HL-60 (cell line): ENCODE measurements at regions not wholly inside any gene's neighbourhood (a gene's known extent, or its start where the extent isn't known, plus 50 kb on each side); places are given as distances from the start of the nearest gene placed in this dataset.

ENCODE experiments used
- DNase-seq, 2 experiments: peaks; one replicate each; pipeline ENCODE4 v3.0.0-alpha.2; 2010 to 2020; ENCODE audit warnings: low read depth in 1 of 2, low spot score in 1 of 2
- H3K27ac ChIP-seq: fragments of 250-450 bp; sonication (Bioruptor Pico); replicated peaks from 2 replicates; pipeline ENCODE4 v1.5.1; 2020; ENCODE audit warnings: mild to moderate bottlenecking, moderate library complexity
- H3K27me3 ChIP-seq: fragments of 250-450 bp; sonication (Bioruptor Pico); 2 replicates; pipeline ENCODE4 v1.5.1; 2021; ENCODE audit warnings: mild to moderate bottlenecking, moderate library complexity; ENCODE audit not compliant: insufficient read depth, poor library complexity, severe bottlenecking
- H3K4me3 ChIP-seq: replicated peaks from 2 replicates; pipeline ENCODE4 v1.5.1; 2011; ENCODE audit warnings: mild to moderate bottlenecking, control low read depth, low read length; ENCODE audit not compliant: insufficient read depth
- CTCF ChIP-seq: IDR thresholded peaks from one replicate; pipeline ENCODE4 v1.5.1; 2011; ENCODE audit warnings: low read length, control low read depth, inconsistent platforms; ENCODE audit not compliant: insufficient read depth
- GABPA ChIP-seq: IDR thresholded peaks from 2 replicates; pipeline ENCODE4 v1.6.1; 2012; ENCODE audit warnings: low read depth
- POLR2AphosphoS5 ChIP-seq: IDR thresholded peaks from 2 replicates; pipeline ENCODE4 v1.6.1; 2012; ENCODE audit warnings: low read depth
- SPI1 ChIP-seq: IDR thresholded peaks from 2 replicates; pipeline ENCODE4 v1.6.1; 2012; ENCODE audit warnings: low read depth, mild to moderate bottlenecking, borderline replicate concordance
- TF ChIP-seq, protein P1 (sequence below): IDR thresholded peaks from 2 replicates; pipeline ENCODE4 v1.6.1; 2012; ENCODE audit warnings: low read depth; ENCODE audit not compliant: insufficient replicate concordance

DNA sequence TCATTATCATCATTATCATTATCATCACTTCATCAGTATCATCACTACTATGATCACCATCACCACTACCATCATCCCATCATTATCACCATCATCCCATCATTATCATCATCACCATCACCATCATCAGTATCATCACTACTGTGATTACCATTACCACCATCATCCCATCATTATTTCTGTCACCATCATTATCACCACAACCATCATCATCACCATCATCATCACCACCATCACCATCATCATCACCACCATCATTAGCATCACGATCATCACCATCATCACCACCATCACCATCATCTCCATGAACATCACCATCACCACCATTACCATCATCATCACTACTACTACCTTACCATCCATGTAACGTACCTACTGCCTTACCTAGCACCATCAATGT is 368.8 kb downstream of the SEC14L1 start:
- Histone ChIP-seq H3K27ac (no peak overlapping the region), H3K27me3 (peaks cover 2% of the 10 kb centered on the region), H3K4me3 (no peak overlapping the region)
- no peak for TF ChIP-seq GABPA
- TF ChIP-seq, protein P1, sequence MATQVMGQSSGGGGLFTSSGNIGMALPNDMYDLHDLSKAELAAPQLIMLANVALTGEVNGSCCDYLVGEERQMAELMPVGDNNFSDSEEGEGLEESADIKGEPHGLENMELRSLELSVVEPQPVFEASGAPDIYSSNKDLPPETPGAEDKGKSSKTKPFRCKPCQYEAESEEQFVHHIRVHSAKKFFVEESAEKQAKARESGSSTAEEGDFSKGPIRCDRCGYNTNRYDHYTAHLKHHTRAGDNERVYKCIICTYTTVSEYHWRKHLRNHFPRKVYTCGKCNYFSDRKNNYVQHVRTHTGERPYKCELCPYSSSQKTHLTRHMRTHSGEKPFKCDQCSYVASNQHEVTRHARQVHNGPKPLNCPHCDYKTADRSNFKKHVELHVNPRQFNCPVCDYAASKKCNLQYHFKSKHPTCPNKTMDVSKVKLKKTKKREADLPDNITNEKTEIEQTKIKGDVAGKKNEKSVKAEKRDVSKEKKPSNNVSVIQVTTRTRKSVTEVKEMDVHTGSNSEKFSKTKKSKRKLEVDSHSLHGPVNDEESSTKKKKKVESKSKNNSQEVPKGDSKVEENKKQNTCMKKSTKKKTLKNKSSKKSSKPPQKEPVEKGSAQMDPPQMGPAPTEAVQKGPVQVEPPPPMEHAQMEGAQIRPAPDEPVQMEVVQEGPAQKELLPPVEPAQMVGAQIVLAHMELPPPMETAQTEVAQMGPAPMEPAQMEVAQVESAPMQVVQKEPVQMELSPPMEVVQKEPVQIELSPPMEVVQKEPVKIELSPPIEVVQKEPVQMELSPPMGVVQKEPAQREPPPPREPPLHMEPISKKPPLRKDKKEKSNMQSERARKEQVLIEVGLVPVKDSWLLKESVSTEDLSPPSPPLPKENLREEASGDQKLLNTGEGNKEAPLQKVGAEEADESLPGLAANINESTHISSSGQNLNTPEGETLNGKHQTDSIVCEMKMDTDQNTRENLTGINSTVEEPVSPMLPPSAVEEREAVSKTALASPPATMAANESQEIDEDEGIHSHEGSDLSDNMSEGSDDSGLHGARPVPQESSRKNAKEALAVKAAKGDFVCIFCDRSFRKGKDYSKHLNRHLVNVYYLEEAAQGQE = no peak
- no peak for TF ChIP-seq SPI1
- no peak for TF ChIP-seq POLR2AphosphoS5
- no peak for TF ChIP-seq CTCF
- no peak for DNase-seq

- Histone ChIP-seq H3K27me3 (peaks cover 2% of the 10 kb centered on the region), H3K4me3 (no peak overlapping the region), H3K27ac (no peak overlapping the region)
- TF ChIP-seq CTCF (no peak), POLR2AphosphoS5 (no peak), GABPA (no peak), SPI1 (no peak)
- TF ChIP-seq, protein P1 = no peak
- no peak for DNase-seq
These were observed 369.5 kb downstream of the SEC14L1 start for GRCh38 chr17:77510133-77510796.

- DNase-seq = no peak
- H3K27ac ChIP-seq = no peak overlapping the region
- no peak overlapping the region for H3K4me3 ChIP-seq
- no peak for TF ChIP-seq GABPA
- TF ChIP-seq CTCF = no peak
- TF ChIP-seq SPI1 = no peak
- TF ChIP-seq POLR2AphosphoS5 = no peak
- TF ChIP-seq, protein P1 = no peak
- H3K27me3 ChIP-seq = peaks cover 2% of the 10 kb centered on the region
These were observed 370.8 kb downstream of the SEC14L1 start for GRCh38 chr17:77511514-77512061.
